Fibroblast of mammary gland (primary cell): ENCODE measurements at regions not wholly inside any gene's neighbourhood (a gene's known extent, or its start where the extent isn't known, plus 50 kb on each side); places are given as distances from the start of the nearest gene placed in this dataset.

ENCODE experiments used
- DNase-seq: peaks from one replicate; pipeline ENCODE4 v3.0.0-alpha.2; 2010; ENCODE audit warnings: low read depth
- H3K4me3 ChIP-seq: 2 replicates; pipeline ENCODE4 v1.5.1; 2011; ENCODE audit warnings: low read depth, mild to moderate bottlenecking, low read length, moderate library complexity; ENCODE audit not compliant: control insufficient read depth
- TF ChIP-seq, protein P1 (sequence below): conservative IDR thresholded peaks from 2 replicates; pipeline ENCODE4 v1.5.1; 2011; ENCODE audit warnings: low read depth, low read length, inconsistent platforms; ENCODE audit not compliant: control insufficient read depth, insufficient read depth

DNA sequence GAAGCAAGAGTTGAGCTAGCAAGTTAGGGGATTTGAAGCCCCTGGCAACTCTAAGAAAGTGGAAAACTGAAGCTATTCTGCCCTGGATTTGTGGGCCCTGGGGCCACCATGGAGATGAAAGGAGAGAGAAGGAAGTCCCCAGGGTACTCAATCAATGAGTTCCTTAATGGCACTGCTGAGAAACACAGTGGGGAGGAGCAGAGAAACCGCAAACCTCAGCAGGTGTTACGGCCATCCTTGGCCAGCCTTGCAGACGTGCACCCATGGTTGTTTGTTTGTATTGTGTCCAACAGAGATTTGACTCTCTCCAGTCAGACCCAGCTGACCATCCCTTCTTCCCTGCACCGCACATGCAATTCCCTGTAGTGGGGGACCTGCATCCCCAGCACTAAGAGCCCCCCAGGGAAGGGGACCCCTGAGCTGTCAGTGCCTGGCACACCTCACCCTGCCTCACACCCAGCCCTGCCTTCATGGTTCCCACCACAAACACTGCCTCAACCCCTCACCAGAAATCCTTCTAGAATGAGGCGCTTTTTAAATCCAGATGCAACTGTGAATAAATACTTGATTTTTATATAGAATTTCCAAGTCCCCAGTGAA, 255.3 kb downstream of the SH3BP4 start:
- TF ChIP-seq, protein P1, sequence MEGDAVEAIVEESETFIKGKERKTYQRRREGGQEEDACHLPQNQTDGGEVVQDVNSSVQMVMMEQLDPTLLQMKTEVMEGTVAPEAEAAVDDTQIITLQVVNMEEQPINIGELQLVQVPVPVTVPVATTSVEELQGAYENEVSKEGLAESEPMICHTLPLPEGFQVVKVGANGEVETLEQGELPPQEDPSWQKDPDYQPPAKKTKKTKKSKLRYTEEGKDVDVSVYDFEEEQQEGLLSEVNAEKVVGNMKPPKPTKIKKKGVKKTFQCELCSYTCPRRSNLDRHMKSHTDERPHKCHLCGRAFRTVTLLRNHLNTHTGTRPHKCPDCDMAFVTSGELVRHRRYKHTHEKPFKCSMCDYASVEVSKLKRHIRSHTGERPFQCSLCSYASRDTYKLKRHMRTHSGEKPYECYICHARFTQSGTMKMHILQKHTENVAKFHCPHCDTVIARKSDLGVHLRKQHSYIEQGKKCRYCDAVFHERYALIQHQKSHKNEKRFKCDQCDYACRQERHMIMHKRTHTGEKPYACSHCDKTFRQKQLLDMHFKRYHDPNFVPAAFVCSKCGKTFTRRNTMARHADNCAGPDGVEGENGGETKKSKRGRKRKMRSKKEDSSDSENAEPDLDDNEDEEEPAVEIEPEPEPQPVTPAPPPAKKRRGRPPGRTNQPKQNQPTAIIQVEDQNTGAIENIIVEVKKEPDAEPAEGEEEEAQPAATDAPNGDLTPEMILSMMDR, result no peak
- no peak for DNase-seq
- no peak overlapping the region for H3K4me3 ChIP-seq

DNA sequence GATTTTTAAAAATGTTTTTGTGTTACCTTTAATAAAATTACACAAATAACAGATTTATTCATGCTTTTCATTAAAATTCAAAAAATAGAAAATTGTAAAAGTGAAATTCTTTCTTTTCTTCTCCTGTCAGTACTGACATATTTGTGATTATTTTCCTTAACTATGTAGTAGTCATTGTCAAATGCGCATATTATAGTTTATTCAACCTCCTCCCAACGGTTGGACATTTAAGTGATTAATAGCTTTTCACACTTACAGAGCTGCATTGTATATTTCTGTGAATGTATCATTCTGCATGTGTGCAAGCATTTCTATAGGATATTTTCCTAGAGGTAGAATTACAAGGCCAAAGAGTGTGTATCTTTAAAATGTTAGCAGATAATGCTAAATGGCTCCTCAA, 259.2 kb downstream of the SH3BP4 start:
- H3K4me3 ChIP-seq, result no peak overlapping the region
- no peak for DNase-seq
- TF ChIP-seq, protein P1, result no peak

DNA sequence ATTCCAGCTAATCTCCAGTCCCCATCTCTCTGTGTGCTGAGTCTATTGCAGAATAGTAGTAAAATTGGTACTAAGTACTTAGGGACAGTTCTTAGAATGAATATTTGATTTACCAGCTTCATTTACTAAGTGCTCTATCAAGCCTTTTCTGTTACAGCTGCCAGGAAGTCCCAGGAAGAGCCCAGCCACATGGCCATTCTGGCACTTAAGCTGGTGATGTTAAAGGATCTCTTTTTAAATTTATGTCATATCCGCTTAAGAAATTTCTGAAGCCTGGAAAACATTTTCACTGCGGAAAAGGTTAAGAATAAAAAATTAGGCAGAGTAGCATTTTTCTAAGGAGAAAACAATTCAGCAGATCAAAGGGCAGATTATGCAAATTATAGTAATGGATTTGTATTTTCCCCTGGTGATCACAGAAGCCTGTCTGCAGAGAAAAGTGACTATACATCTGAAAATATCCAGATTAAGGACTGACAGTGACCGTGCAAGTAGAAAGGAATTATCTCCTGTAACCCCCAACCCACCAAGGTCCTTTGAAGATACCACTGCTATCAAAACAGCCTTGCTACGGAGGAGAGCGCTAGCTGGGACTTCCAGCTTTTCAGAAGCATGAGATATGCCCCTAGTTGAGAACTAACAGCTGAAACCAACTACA, 260.8 kb downstream of the SH3BP4 start:
- TF ChIP-seq, protein P1, result no peak
- DNase-seq, result no peak
- H3K4me3 ChIP-seq, result no peak overlapping the region

DNA sequence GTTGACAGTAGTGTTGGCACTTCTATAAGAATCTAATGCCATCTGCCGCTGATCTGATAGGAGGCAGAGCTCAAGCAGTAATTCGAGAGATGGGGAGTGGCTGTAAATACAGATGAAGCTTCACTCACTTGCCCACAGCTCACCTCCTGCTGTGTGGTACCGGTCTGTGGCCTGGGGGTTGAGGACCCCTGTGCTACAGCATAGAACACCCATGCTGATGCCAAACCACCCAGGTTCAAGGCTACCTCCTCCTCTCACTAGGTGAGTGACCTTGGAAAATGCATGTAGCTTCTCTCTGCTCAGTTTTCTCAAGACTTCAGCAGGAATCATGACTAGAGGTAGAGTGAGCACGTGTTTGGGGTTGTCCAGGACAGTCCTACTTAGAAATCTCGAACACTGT, 263.4 kb downstream of the SH3BP4 start:
- TF ChIP-seq, protein P1, result no peak
- H3K4me3 ChIP-seq, result no peak overlapping the region
- DNase-seq, result no peak

DNA sequence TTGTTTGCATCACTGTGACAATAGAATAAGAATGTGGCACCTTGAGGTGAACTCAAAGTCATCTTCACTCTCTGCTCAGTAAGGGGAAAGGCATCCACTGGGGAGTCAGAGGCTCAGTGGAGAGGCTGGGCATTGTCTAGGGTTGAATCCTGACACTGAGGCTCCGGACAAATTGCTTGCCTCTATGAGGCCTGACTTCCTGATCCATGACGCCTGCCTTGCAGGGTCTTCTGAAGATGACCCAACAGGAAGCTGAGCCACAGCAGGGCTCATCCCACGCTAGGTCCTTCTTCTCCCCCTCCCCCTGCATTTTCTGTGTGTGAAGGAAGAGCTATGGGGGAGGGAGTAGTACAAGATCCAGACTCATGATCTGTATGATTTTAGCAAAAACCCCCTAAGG, 265.1 kb downstream of the SH3BP4 start:
- TF ChIP-seq, protein P1, result no peak
- H3K4me3 ChIP-seq, result no peak overlapping the region
- DNase-seq, result peak; percentile 35

DNA sequence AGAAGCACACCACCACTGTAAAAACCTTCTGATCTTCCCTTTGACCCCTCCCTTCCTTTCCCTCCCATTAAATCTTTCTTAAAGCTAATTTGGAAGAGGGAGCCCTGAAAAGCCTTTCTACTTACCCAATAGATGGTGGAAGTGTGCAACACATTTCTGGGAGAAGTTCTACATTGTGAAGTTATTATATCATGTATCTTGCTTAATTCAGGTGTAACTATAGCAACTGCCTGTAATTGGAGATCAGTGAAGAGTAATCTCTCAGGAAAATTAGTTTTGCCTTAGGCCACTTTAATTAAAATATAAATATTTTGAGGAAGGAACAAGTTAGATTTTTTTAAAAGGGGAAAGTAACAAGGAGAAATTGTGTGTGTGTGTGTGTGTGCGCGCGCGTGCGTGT, 266.0 kb downstream of the SH3BP4 start:
- DNase-seq, result peak; percentile 48
- TF ChIP-seq, protein P1, result no peak
- H3K4me3 ChIP-seq, result no peak overlapping the region
